ENCODE measurements at regions not wholly inside any gene's neighbourhood (a gene's known extent, or its start where the extent isn't known, plus 50 kb on each side); places are given as distances from the start of the nearest gene placed in this dataset.

DNA sequence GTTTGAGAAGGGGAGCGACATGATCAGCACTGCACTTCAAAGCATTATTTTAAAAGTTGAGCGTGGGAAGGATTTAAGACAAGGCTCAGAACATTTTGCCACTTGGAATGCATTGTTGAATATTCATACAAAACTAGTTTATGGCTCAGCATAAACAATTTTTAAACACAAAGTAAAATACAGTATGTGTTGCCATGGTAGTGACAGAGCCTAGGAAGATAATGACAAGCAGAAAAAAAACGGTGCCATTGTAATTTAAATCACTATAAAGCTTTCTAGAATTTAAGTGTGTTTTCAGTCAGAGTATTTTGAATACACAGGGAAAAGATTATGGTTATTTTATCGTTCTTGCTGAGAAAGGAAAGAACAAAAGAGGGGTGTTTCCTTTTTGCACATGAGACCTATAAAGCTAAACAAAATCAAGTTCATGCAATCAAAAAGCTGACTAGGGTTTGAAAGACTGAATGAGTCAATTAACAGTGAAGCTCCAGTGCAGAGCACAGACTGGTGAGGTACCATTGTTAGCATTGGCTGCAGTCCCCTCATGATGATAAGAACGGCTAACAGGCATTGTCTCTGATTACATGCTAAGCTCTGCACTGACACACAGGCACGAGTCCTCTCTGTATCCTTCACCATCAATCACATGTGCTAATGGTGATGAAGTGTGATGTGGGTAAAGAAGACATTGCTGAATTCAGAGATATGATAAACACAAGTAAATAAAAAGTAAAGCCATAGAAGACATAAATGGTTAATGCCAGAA, 181.9 kb upstream of the VSTM2A start:
- H3K9me3 ChIP-seq (ENCODE audit: insufficient read depth, low read length): no peaks in the 10 kb centered on the region
- no peaks in the 10 kb centered on the region for H3K36me3 ChIP-seq (ENCODE audit: insufficient read depth, insufficient read length, low read length)
- no peaks in the 10 kb centered on the region for H3K27me3 ChIP-seq (ENCODE audit: insufficient read depth, insufficient read length)
- no peak for DNase-seq (ENCODE audit: low read depth, low spot score)
- no peaks in the 10 kb centered on the region for H3K4me1 ChIP-seq (ENCODE audit: insufficient read depth, insufficient read length)
- H3K9ac ChIP-seq (ENCODE audit: insufficient read length, low read depth): no peak overlapping the region
- H3K4me3 ChIP-seq (ENCODE audit: insufficient read length, low read depth): no peak overlapping the region
- TF ChIP-seq SUZ12 (IDR thresholded peaks at IDR 0.05; ENCODE audit: extremely low read depth, insufficient read depth, insufficient read length) (no peak), YY1 (IDR thresholded peaks at IDR 0.05; ENCODE audit: insufficient read depth, insufficient read length) (no peak), ZNF274 (IDR thresholded peaks at IDR 0.05; ENCODE audit: low read depth, low read length) (no peak)

DNA sequence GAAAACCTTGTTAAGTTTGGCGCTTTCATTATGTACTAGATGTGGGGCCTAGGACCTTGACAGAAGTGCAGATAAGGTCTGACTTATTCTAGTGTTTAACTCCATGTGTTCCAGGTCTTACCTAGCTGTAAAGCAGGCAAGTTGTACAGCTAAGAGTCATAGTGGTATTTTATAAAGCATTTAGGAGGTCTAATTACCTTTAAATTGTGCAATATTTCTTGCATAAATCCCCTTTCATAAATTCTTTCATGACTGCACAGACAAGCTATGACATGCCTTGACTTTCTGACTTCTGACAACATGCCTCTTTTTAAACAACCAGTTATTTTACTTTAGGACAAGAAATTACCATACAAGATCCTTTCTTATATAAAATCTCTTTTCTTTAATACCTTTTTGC, 151.6 kb upstream of the VSTM2A start:
- no peaks in the 10 kb centered on the region for H3K27me3 ChIP-seq (ENCODE audit: insufficient read depth, insufficient read length)
- peaks cover 8% of the 10 kb centered on the region; the same call in 1 of the 2 replicates for H3K9me3 ChIP-seq (ENCODE audit: insufficient read depth, low read length)
- H3K9ac ChIP-seq (ENCODE audit: insufficient read length, low read depth): no peak overlapping the region
- no peaks in the 10 kb centered on the region for H3K36me3 ChIP-seq (ENCODE audit: insufficient read depth, insufficient read length, low read length)
- TF ChIP-seq ZNF274 (IDR thresholded peaks at IDR 0.05; ENCODE audit: low read depth, low read length) (no peak), YY1 (IDR thresholded peaks at IDR 0.05; ENCODE audit: insufficient read depth, insufficient read length) (no peak), SUZ12 (IDR thresholded peaks at IDR 0.05; ENCODE audit: extremely low read depth, insufficient read depth, insufficient read length) (no peak)
- no peak for DNase-seq (ENCODE audit: low read depth, low spot score)
- no peak overlapping the region for H3K4me3 ChIP-seq (ENCODE audit: insufficient read length, low read depth)
- no peaks in the 10 kb centered on the region for H3K4me1 ChIP-seq (ENCODE audit: insufficient read depth, insufficient read length)

GRCh38 chr7:54392935-54393334, 149.2 kb upstream of the VSTM2A start:
- no peaks in the 10 kb centered on the region for H3K27me3 ChIP-seq (ENCODE audit: insufficient read depth, insufficient read length)
- no peaks in the 10 kb centered on the region for H3K9me3 ChIP-seq (ENCODE audit: insufficient read depth, low read length)
- no peaks in the 10 kb centered on the region for H3K36me3 ChIP-seq (ENCODE audit: insufficient read depth, insufficient read length, low read length)
- no peak for DNase-seq (ENCODE audit: low read depth, low spot score)
- H3K9ac ChIP-seq (ENCODE audit: insufficient read length, low read depth): no peak overlapping the region
- H3K4me1 ChIP-seq (ENCODE audit: insufficient read depth, insufficient read length): no peaks in the 10 kb centered on the region
- TF ChIP-seq SUZ12 (IDR thresholded peaks at IDR 0.05; ENCODE audit: extremely low read depth, insufficient read depth, insufficient read length): no peak
- TF ChIP-seq ZNF274 (IDR thresholded peaks at IDR 0.05; ENCODE audit: low read depth, low read length): no peak
- TF ChIP-seq YY1 (IDR thresholded peaks at IDR 0.05; ENCODE audit: insufficient read depth, insufficient read length): no peak
- no peak overlapping the region for H3K4me3 ChIP-seq (ENCODE audit: insufficient read length, low read depth)

DNA sequence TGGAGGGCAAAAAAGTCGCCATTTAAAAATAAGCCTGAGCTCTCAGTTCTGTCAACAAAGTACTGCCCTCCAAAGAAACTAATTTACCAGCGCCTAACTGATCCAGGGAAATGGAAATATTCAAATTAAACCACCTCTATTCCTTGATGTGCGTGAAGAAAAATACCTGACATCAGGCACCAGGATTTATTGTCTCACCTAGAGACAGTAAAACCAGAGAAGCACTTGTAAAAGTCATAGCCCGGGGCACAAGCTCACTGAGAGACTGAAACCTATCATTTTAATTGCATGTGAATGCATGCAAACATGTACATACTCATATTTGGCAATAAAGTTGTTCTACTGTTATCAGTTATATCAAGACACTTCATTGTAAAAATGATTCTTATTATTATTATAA, 147.3 kb upstream of the VSTM2A start:
- Histone ChIP-seq H3K4me3 (ENCODE audit: insufficient read length, low read depth) (no peak overlapping the region), H3K9me3 (ENCODE audit: insufficient read depth, low read length) (no peaks in the 10 kb centered on the region), H3K4me1 (ENCODE audit: insufficient read depth, insufficient read length) (no peaks in the 10 kb centered on the region), H3K27me3 (ENCODE audit: insufficient read depth, insufficient read length) (no peaks in the 10 kb centered on the region), H3K9ac (ENCODE audit: insufficient read length, low read depth) (no peak overlapping the region), H3K36me3 (ENCODE audit: insufficient read depth, insufficient read length, low read length) (no peaks in the 10 kb centered on the region)
- no peak for TF ChIP-seq SUZ12 (IDR thresholded peaks at IDR 0.05; ENCODE audit: extremely low read depth, insufficient read depth, insufficient read length)
- no peak for TF ChIP-seq ZNF274 (IDR thresholded peaks at IDR 0.05; ENCODE audit: low read depth, low read length)
- no peak for TF ChIP-seq YY1 (IDR thresholded peaks at IDR 0.05; ENCODE audit: insufficient read depth, insufficient read length)
- DNase-seq (ENCODE audit: low read depth, low spot score): no peak

GRCh38 chr7:54397836-54398612, 144.2 kb upstream of the VSTM2A start:
- no peak overlapping the region for H3K4me3 ChIP-seq (ENCODE audit: insufficient read length, low read depth)
- DNase-seq (ENCODE audit: low read depth, low spot score): no peak
- no peaks in the 10 kb centered on the region for H3K36me3 ChIP-seq (ENCODE audit: insufficient read depth, insufficient read length, low read length)
- no peak for TF ChIP-seq SUZ12 (IDR thresholded peaks at IDR 0.05; ENCODE audit: extremely low read depth, insufficient read depth, insufficient read length)
- H3K27me3 ChIP-seq (ENCODE audit: insufficient read depth, insufficient read length): no peaks in the 10 kb centered on the region
- H3K9ac ChIP-seq (ENCODE audit: insufficient read length, low read depth): no peak overlapping the region
- no peaks in the 10 kb centered on the region for H3K4me1 ChIP-seq (ENCODE audit: insufficient read depth, insufficient read length)
- H3K9me3 ChIP-seq (ENCODE audit: insufficient read depth, low read length): no peaks in the 10 kb centered on the region

DNA sequence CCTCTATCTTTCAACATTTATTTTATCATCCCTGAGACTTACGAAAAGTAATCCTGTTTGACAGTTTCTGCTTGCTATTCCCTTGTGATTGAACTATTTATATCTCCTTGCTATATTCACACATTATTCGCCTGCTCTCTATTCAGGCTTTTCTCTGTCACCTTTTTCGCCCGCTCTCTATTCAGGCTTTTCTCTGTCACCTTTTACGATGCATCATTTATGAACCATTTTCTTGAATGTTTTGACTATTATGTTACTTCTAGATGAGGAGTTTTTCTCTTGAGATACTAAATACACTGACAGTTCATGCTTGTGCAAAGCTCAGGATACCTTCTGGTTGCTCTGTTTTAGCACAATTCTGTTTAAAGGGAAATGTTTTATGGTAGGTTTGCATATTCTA, 143.3 kb upstream of the VSTM2A start:
- no peak for DNase-seq (ENCODE audit: low read depth, low spot score)
- Histone ChIP-seq H3K9ac (ENCODE audit: insufficient read length, low read depth) (no peak overlapping the region), H3K9me3 (ENCODE audit: insufficient read depth, low read length) (no peaks in the 10 kb centered on the region), H3K4me1 (ENCODE audit: insufficient read depth, insufficient read length) (no peaks in the 10 kb centered on the region), H3K36me3 (ENCODE audit: insufficient read depth, insufficient read length, low read length) (no peaks in the 10 kb centered on the region), H3K27me3 (ENCODE audit: insufficient read depth, insufficient read length) (no peaks in the 10 kb centered on the region), H3K4me3 (ENCODE audit: insufficient read length, low read depth) (no peak overlapping the region)
- TF ChIP-seq SUZ12 (IDR thresholded peaks at IDR 0.05; ENCODE audit: extremely low read depth, insufficient read depth, insufficient read length): no peak
- TF ChIP-seq ZNF274 (IDR thresholded peaks at IDR 0.05; ENCODE audit: low read depth, low read length): no peak
- TF ChIP-seq YY1 (IDR thresholded peaks at IDR 0.05; ENCODE audit: insufficient read depth, insufficient read length): no peak

DNA sequence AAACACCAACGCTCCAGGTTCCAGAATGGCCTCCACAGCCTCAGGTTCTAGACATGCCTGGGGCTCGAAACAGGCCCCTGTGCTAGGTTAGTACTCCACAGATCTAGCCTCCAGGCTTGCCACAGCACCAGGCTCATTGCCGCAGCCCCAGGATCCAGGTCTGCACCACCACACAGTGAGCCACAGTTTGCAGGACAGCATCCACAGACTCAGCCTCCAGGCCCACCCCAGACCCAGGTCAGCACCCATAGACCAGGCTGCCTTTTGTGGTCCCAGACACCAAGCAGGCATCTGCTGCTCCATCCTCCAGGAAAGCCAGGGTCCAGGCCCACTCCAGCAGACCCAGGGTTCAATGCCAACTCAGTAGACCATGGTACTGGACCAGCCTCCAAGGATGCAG, 132.3 kb upstream of the VSTM2A start:
- Histone ChIP-seq H3K36me3 (ENCODE audit: insufficient read depth, insufficient read length, low read length) (no peaks in the 10 kb centered on the region), H3K4me1 (ENCODE audit: insufficient read depth, insufficient read length) (no peaks in the 10 kb centered on the region), H3K9ac (ENCODE audit: insufficient read length, low read depth) (no peak overlapping the region), H3K4me3 (ENCODE audit: insufficient read length, low read depth) (no peak overlapping the region), H3K27me3 (ENCODE audit: insufficient read depth, insufficient read length) (no peaks in the 10 kb centered on the region), H3K9me3 (ENCODE audit: insufficient read depth, low read length) (peaks cover 9% of the 10 kb centered on the region)
- TF ChIP-seq ZNF274 (IDR thresholded peaks at IDR 0.05; ENCODE audit: low read depth, low read length): no peak
- no peak for DNase-seq (ENCODE audit: low read depth, low spot score)

Measured in NT2/D1 (cell line).